Mesendoderm (in vitro differentiated cells): ENCODE measurements at regions not wholly inside any gene's neighbourhood (a gene's known extent, or its start where the extent isn't known, plus 50 kb on each side); places are given as distances from the start of the nearest gene placed in this dataset.

Experiments used
- DNase-seq: peaks from one replicate; pipeline ENCODE4 v3.0.0; 2013
- H2AK5ac ChIP-seq: 2 replicates; pipeline ENCODE4 v1.6.1; 2013; ENCODE audit warnings: low read length, inconsistent platforms
- H2BK120ac ChIP-seq: 2 replicates; pipeline ENCODE4 v1.6.1; 2013; ENCODE audit warnings: low read depth, mild to moderate bottlenecking, low read length, moderate library complexity, mixed read lengths
- H2BK15ac ChIP-seq: replicated peaks from 2 replicates; pipeline ENCODE4 v1.6.1; 2013; ENCODE audit warnings: low read depth, mild to moderate bottlenecking, moderate library complexity
- H2BK5ac ChIP-seq: 2 replicates; pipeline ENCODE4 v1.6.1; 2013; ENCODE audit warnings: low read length, inconsistent platforms
- H3K18ac ChIP-seq: 2 replicates; pipeline ENCODE4 v1.6.1; 2013; ENCODE audit warnings: mild to moderate bottlenecking, low read length, mixed read lengths
- H3K23ac ChIP-seq: one replicate; pipeline ENCODE4 v1.6.1; 2013; ENCODE audit warnings: low read length
- H3K27ac ChIP-seq: 2 replicates; pipeline ENCODE4 v1.5.1; 2013; ENCODE audit warnings: low read depth, mild to moderate bottlenecking, inconsistent platforms, low read length, moderate library complexity
- H3K27me3 ChIP-seq: 2 replicates; pipeline ENCODE4 v1.6.1; 2013; ENCODE audit warnings: low read length, control low read depth, mild to moderate bottlenecking, inconsistent platforms; ENCODE audit not compliant: insufficient read depth, poor library complexity
- H3K36me3 ChIP-seq: 2 replicates; pipeline ENCODE4 v1.6.1; 2013; ENCODE audit warnings: low read length, inconsistent platforms; ENCODE audit not compliant: control insufficient read depth, insufficient read depth
- H3K4ac ChIP-seq: one replicate; pipeline ENCODE4 v1.6.1; 2013; ENCODE audit warnings: low read depth, mild to moderate bottlenecking, low read length, moderate library complexity
- H3K4me1 ChIP-seq: 2 replicates; pipeline ENCODE4 v1.6.1; 2013; ENCODE audit warnings: low read depth, low read length, inconsistent platforms; ENCODE audit not compliant: control insufficient read depth
- H3K4me2 ChIP-seq: 2 replicates; pipeline ENCODE4 v1.6.1; 2013; ENCODE audit warnings: low read length
- H3K4me3 ChIP-seq: 2 replicates; pipeline ENCODE4 v1.5.1; 2013; ENCODE audit warnings: mild to moderate bottlenecking, low read length
- H3K56ac ChIP-seq: one replicate; pipeline ENCODE4 v1.6.1; 2013; ENCODE audit warnings: low read length
- H3K79me1 ChIP-seq: 2 replicates; pipeline ENCODE4 v1.6.1; 2013; ENCODE audit warnings: low read length, inconsistent platforms
- H3K79me2 ChIP-seq: 2 replicates; pipeline ENCODE4 v1.6.1; 2013; ENCODE audit warnings: mild to moderate bottlenecking, low read length; ENCODE audit not compliant: control insufficient read depth, insufficient read depth
- H3K9ac ChIP-seq: 2 replicates; pipeline ENCODE4 v1.6.1; 2013; ENCODE audit warnings: low read length, inconsistent platforms
- H4K5ac ChIP-seq: one replicate; pipeline ENCODE4 v1.6.1; 2013; ENCODE audit warnings: low read length
- H4K8ac ChIP-seq: one replicate; pipeline ENCODE4 v1.6.1; 2013; ENCODE audit warnings: low read depth, mild to moderate bottlenecking, control low read depth, low read length, moderate library complexity
- WGBS: extraction: QIAGEN DNeasy Blood & Tissue Kit; methylation state at CpG from one replicate; pipeline ENCODE4 v1.1.7; 2013; ENCODE audit warnings: low lambda C conversion rate, missing lambda C conversion rate; ENCODE audit not compliant: insufficient coverage; ENCODE audit errors: extremely low coverage; 5-methylcytosine and 5-hydroxymethylcytosine counted together

GRCh38 chr6:80467408-80467807 is 360.9 kb downstream of the BCKDHB start:
- Histone ChIP-seq H2BK15ac (no peak overlapping the region), H3K79me2 (no peaks in the 10 kb centered on the region), H3K4me1 (peaks cover 2% of the 10 kb centered on the region), H3K79me1 (no peaks in the 10 kb centered on the region), H3K4me2 (no peak overlapping the region), H4K8ac (no peak overlapping the region), H3K36me3 (no peaks in the 10 kb centered on the region), H3K27me3 (no peaks in the 10 kb centered on the region), H3K27ac (no peak overlapping the region), H3K9ac (no peak overlapping the region), H3K56ac (no peak overlapping the region), H4K5ac (no peak overlapping the region), H2BK5ac (no peak overlapping the region), H3K23ac (no peak overlapping the region), H3K4ac (no peak overlapping the region), H3K18ac (no peak overlapping the region), H2BK120ac (no peak overlapping the region), H2AK5ac (no peak overlapping the region), H3K4me3 (no peak overlapping the region)
- no CpG with 5 or more reads among the region's 2 CpGs for WGBS
- DNase-seq, result no peak

GRCh38 chr6:80466981-80467380 is 360.5 kb downstream of the BCKDHB start:
- Histone ChIP-seq H2BK15ac (no peak overlapping the region), H3K27me3 (no peaks in the 10 kb centered on the region), H3K4me1 (peaks cover 2% of the 10 kb centered on the region), H4K5ac (no peak overlapping the region), H3K79me1 (no peaks in the 10 kb centered on the region), H3K4me3 (no peak overlapping the region), H3K9ac (no peak overlapping the region), H3K23ac (no peak overlapping the region), H3K18ac (no peak overlapping the region), H2BK120ac (no peak overlapping the region), H4K8ac (no peak overlapping the region), H3K79me2 (no peaks in the 10 kb centered on the region), H3K27ac (no peak overlapping the region), H3K4ac (no peak overlapping the region), H3K56ac (no peak overlapping the region), H2AK5ac (no peak overlapping the region), H2BK5ac (no peak overlapping the region), H3K36me3 (no peaks in the 10 kb centered on the region), H3K4me2 (no peak overlapping the region)
- no CpG with 5 or more reads among the region's 2 CpGs for WGBS
- DNase-seq, result no peak

GRCh38 chr6:80465513-80465912 is 359.0 kb downstream of the BCKDHB start:
- H3K56ac ChIP-seq, result no peak overlapping the region
- no peak overlapping the region for H3K18ac ChIP-seq
- H3K9ac ChIP-seq, result no peak overlapping the region
- no peak overlapping the region for H3K23ac ChIP-seq
- no peak overlapping the region for H2AK5ac ChIP-seq
- H3K36me3 ChIP-seq, result no peaks in the 10 kb centered on the region
- H4K8ac ChIP-seq, result no peak overlapping the region
- no peaks in the 10 kb centered on the region for H3K79me2 ChIP-seq
- H2BK15ac ChIP-seq, result no peak overlapping the region
- H3K4me2 ChIP-seq, result no peak overlapping the region
- DNase-seq, result no peak
- H2BK120ac ChIP-seq, result no peak overlapping the region
- no peaks in the 10 kb centered on the region for H3K79me1 ChIP-seq
- H3K27ac ChIP-seq, result no peak overlapping the region
- no peak overlapping the region for H2BK5ac ChIP-seq
- H3K4me1 ChIP-seq, result peaks cover 2% of the 10 kb centered on the region
- H3K4ac ChIP-seq, result no peak overlapping the region
- H4K5ac ChIP-seq, result no peak overlapping the region
- H3K4me3 ChIP-seq, result no peak overlapping the region
- WGBS, result no CpG with 5 or more reads among the region's 2 CpGs
- H3K27me3 ChIP-seq, result no peaks in the 10 kb centered on the region

- Histone ChIP-seq H3K27me3 (no peaks in the 10 kb centered on the region), H3K4ac (no peak overlapping the region), H3K4me2 (no peak overlapping the region), H3K23ac (no peak overlapping the region), H3K79me2 (no peaks in the 10 kb centered on the region), H4K5ac (no peak overlapping the region), H3K9ac (no peak overlapping the region), H3K36me3 (no peaks in the 10 kb centered on the region), H3K27ac (no peak overlapping the region), H2BK5ac (no peak overlapping the region), H2BK15ac (no peak overlapping the region), H3K56ac (no peak overlapping the region), H2AK5ac (no peak overlapping the region), H3K4me1 (peaks cover 2% of the 10 kb centered on the region), H3K79me1 (no peaks in the 10 kb centered on the region), H3K4me3 (no peak overlapping the region), H3K18ac (no peak overlapping the region), H4K8ac (no peak overlapping the region), H2BK120ac (no peak overlapping the region)
- peak; percentile 87 for DNase-seq
Measured at GRCh38 chr6:80464901-80465300, 358.4 kb downstream of the BCKDHB start.

- H3K18ac ChIP-seq, result no peak overlapping the region
Measured at GRCh38 chr6:80463197-80463596, 356.7 kb downstream of the BCKDHB start.

GRCh38 chr6:80460257-80460865 is 353.9 kb downstream of the BCKDHB start:
- no peak overlapping the region for H2AK5ac ChIP-seq
- no peak overlapping the region for H3K4ac ChIP-seq
- H3K4me2 ChIP-seq, result no peak overlapping the region
- no CpG with 5 or more reads among the region's 1 CpG for WGBS
- no peak overlapping the region for H3K23ac ChIP-seq
- H2BK5ac ChIP-seq, result no peak overlapping the region
- H4K8ac ChIP-seq, result no peak overlapping the region
- no peak overlapping the region for H3K4me3 ChIP-seq
- H2BK120ac ChIP-seq, result no peak overlapping the region
- DNase-seq, result no peak
- no peak overlapping the region for H3K27ac ChIP-seq
- H3K56ac ChIP-seq, result no peak overlapping the region
- no peak overlapping the region for H2BK15ac ChIP-seq
- H3K4me1 ChIP-seq, result peaks cover 2% of the 10 kb centered on the region
- no peak overlapping the region for H4K5ac ChIP-seq
- no peaks in the 10 kb centered on the region for H3K79me2 ChIP-seq
- no peaks in the 10 kb centered on the region for H3K27me3 ChIP-seq
- H3K79me1 ChIP-seq, result no peaks in the 10 kb centered on the region
- H3K18ac ChIP-seq, result no peak overlapping the region
- no peak overlapping the region for H3K9ac ChIP-seq
- H3K36me3 ChIP-seq, result no peaks in the 10 kb centered on the region

More at GRCh38 chr6:80463197-80463596, 356.7 kb downstream of the BCKDHB start:
- Histone ChIP-seq H4K5ac (no peak overlapping the region), H3K4ac (no peak overlapping the region), H3K4me3 (no peak overlapping the region), H2BK5ac (no peak overlapping the region), H2AK5ac (no peak overlapping the region), H3K27ac (no peak overlapping the region), H4K8ac (no peak overlapping the region), H3K27me3 (no peaks in the 10 kb centered on the region), H2BK15ac (no peak overlapping the region), H3K79me2 (no peaks in the 10 kb centered on the region), H3K79me1 (no peaks in the 10 kb centered on the region), H2BK120ac (no peak overlapping the region), H3K4me1 (peaks cover 2% of the 10 kb centered on the region), H3K36me3 (no peaks in the 10 kb centered on the region), H3K9ac (no peak overlapping the region), H3K56ac (no peak overlapping the region), H3K23ac (no peak overlapping the region), H3K4me2 (no peak overlapping the region)
- no peak for DNase-seq
